HG03342 (cell line): ENCODE measurements at regions not wholly inside any gene's neighbourhood (a gene's known extent, or its start where the extent isn't known, plus 50 kb on each side); places are given as distances from the start of the nearest gene placed in this dataset.
"Not testable (repeated sequence)": the region's sequence is repeated elsewhere in the genome, so short reads cannot be mapped to it uniquely, and the experiment has no call there.

Source experiments
- ATAC-seq: cut with Tn5 transposase; IDR thresholded peaks from one replicate; pipeline ENCODE4 v1.9.1; 2021; ENCODE audit warnings: mild to moderate bottlenecking, moderate library complexity; ENCODE audit not compliant: unreplicated experiment

DNA sequence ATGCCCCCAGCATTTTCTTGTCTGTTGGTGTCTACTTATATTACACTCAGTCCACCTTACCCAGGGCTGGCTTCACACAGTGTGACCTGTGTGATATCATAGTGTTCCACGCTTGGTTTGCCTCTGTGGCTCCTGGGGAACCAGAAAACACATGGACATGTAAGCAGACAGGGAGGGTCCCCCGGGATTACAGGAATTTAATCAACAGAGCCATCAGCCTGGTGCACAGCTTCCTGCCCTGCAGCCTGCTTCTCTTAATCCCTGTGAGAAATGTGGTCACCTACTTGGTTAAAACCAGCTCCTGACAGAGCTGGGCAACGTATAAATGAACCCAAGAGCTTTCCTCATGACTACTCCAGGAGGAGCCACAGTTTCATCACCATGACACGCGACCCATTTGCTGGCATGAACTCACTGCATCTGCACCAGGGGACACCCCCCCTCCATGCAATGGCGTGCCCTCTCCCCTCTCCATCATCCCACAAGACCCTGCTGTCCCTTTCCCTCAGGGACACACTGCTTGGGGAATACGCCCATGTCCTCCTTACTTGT is 152.1 kb downstream of the UQCRFS1 start:
- ATAC-seq, result no peak

GRCh38 chr19:29056535-29056934 is 156.4 kb downstream of the UQCRFS1 start:
- ATAC-seq, result no peak

DNA sequence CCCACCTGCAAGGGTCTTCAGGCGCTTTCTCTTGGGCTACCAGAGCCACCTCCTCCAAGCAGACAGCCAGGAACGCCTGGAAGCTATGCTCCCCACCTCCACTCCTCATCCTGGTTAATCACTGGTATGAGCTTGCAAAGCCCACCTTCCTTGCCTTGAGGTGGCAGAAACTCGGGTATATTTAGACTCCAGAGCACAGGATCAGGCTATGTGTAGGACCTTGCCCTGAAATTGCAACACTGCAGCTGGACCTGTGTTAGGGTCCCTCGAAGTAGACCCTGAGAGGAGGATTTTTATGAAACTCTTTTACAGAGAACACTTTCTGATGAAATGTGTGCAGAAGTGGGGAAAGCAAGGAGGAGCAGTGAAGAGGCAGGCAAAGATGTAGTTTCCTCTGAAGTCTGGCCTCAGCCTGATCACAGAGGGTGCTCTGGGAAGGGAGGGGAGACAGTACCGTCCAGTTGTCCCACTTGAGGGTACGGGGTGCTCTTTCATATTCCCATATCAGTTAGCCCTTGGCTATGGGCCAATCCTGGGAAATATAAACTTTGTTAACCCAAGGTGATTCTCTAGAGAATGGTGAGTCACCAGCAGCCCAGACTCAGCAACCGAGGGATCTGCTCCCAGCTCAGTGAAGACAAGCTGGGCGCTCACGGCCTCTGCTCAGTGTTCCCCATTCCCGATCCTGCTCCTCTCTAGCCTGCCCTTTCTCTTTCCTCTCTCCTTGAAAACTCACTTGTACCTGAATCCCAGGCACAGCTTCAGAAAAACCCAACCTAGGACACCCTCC is 157.9 kb downstream of the UQCRFS1 start:
- no peak for ATAC-seq

GRCh38 chr19:29048873-29049272 is 164.1 kb downstream of the UQCRFS1 start:
- no peak for ATAC-seq

- ATAC-seq, result no peak
These were observed 167.2 kb downstream of the UQCRFS1 start for GRCh38 chr19:29045679-29046254.

DNA sequence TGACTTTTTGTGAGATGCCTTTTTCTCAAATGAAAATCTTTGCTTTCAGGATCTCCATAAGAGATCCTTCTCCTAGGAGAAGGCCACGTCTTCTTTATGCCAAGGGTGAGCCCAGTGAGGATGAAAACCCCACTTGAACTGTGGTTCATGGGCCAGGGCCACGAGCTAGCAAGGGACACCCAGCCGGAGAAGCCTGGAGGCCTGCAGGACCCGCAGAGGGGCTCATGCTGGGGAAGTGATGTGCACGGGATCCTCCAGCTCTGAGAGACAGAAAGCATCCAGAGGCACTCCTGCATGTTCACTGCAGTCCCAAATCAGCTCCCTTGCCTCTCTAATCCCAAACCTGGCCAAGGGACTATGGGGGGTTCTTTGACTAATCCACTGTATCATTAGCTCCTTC is 168.9 kb downstream of the UQCRFS1 start:
- ATAC-seq, result no peak

- no peak for ATAC-seq
These were observed 170.5 kb downstream of the UQCRFS1 start for GRCh38 chr19:29042450-29042849.

DNA sequence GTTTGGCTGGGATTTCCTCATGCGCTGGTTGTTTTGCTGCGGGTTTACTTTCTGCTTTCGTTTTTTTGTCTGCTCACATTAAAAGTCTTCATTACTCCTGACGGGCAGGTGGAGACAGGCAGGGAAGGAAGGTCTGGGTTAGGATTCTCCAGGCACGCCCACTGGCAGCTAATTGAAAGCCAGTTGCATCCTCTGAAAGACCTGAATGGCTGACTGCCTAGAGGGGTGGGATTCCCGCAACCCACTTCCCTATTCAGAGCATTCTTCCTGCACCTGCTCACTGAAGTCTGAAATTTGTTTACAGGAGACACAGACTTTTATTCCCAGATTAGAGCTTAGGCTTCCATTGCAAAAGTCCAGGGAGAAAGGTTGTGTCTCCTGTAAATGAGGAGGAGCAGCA is 172.0 kb downstream of the UQCRFS1 start:
- no peak for ATAC-seq

DNA sequence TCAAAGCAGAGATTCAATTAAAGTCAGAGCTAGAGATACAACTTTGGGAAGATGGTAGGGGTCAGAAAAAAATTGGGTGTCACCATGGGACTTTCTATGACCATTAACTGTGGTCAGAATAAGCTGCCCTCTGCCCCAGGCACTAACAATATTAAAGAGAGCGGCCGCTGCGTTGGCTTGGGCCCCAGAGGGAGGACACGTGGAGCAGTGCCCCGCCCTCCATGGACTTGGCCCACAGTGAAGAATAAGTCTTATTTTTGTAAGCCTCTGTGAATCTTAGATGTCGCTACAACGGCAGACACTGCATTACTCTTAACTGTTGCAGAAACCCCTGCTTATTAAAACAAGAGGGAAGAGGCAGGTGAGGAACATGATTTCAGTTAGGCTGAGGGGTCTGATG is 172.7 kb downstream of the UQCRFS1 start:
- no peak for ATAC-seq

DNA sequence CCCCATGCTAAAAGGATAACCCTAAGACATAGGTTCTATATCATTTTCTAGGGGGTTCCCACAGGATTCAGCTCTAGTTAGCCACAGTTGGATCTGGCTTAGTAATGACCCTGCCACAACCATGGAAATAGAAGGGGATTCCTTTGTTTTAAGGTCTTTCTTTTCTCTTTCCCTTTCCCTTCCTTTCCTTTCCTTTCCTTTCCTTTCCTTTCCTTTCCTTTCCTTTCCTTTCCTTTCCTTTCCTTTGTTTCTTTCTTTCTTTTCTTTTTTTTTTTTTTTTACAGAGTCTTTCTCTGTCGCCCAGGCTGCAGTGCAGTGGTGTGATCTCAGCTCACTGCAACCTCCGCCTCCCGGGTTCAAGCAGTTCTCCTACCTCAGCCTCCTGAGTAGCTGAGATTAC is 173.9 kb downstream of the UQCRFS1 start:
- not testable (repeated sequence) for ATAC-seq

DNA sequence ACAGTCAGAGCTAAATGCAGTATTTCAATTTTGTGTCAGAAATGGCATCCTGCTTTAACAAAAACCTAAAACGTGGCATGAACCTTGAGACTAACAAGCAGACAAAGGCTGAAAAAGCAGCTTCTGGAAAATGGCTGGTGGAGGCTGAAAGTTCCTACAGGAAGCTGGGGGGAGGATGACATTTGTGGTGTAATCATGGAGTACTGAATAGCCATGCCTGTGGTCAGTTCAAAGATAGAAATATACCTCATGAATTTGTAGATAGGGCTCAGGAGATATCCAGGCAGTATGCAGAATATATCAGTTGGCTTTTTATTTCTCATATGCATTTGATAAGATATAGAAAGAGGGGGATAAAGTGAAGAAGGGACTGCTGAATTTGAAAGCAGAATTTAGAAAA is 181.7 kb downstream of the UQCRFS1 start:
- ATAC-seq, result no peak

DNA sequence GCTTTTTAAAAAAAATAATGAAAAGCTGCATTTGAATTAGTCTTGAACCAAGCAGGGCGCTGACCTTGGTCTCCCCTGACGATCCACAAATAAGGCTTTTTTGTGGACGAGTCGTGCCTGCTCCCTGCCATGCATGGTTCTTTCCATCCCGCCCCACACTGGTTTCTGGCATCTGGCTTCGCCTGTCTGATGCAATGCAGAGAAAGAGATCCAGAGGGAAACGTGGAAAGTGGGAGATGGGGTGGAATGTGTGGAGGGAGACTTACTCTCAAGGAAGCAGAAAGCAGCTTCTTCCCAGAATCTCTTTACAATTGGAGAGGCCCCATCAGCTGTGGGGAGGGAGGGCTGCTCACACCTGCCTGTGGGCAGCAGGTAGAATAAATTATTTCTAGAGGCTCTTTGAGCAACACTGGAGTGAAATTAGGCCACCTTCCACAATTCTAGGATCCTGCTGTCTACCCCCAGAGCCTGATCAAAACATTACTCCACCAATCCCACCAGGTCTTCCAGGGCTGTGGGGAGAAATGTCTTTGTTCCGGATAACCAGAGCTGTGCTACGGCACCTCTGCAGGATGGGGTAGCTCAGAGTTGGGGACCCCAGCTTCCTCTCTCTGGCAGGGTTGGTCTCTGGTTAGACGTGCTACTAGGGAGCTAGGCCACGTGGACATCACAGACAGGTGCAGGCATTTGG is 183.5 kb downstream of the UQCRFS1 start:
- no peak for ATAC-seq

GRCh38 chr19:29022599-29022998 is 190.4 kb downstream of the UQCRFS1 start:
- no peak for ATAC-seq

DNA sequence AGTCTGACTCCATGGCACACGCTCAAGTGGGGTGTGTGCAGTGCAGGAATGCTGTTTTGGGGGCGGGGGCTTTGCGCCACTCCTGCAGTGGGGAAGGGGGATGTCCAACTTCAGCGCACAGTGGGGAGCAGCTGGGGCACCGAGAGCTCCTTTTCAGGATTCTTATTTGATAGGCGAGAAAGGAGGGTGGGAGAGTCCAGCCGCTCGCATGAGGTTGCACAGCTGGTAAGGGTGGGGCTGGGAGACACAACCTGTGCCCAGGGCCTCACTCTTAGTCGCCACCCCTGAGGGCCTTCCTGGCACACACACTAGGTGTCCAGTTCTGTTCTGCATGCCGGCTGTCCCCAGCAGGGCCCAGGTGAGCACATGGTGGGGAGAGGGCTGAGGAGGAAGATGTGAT is 190.8 kb downstream of the UQCRFS1 start:
- no peak for ATAC-seq

DNA sequence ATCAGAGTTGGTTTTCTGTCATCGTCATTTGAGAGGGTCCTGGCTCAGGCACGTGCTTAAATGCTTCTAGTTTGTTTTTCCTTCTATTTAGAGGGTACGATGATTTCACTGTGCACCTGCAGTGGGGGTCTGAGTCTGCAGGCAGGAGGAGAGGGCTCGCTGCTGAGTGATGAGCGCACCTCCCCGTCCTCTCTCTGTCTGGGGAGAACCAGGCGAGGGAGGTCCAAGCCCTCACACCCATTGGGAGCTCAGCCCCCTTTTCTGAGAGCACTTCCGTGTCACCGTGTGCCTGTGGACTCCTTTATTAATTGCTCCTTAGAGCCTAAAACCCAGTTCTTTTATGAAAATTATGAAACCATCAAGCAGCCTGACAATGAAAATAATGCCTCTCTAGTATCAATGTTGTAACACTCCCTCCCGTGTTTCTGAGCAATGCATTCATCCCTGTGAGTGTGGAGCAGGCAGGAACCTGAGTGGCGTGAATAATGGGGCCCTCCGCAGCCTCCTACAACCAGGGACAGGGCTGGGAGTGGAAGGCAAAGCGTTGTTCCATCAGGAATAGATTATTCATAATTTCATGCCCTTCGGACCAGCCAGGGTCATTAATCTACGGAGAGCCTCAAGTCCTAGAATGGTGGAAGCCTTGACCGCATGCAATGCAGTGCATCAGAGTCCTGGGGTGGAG is 191.6 kb downstream of the UQCRFS1 start:
- ATAC-seq, result no peak

GRCh38 chr19:29019403-29019802 is 193.5 kb downstream of the UQCRFS1 start:
- ATAC-seq, result no peak

GRCh38 chr19:29018542-29018941 is 194.4 kb downstream of the UQCRFS1 start:
- no peak for ATAC-seq

GRCh38 chr19:29017788-29018187 is 195.2 kb downstream of the UQCRFS1 start:
- no peak for ATAC-seq

DNA sequence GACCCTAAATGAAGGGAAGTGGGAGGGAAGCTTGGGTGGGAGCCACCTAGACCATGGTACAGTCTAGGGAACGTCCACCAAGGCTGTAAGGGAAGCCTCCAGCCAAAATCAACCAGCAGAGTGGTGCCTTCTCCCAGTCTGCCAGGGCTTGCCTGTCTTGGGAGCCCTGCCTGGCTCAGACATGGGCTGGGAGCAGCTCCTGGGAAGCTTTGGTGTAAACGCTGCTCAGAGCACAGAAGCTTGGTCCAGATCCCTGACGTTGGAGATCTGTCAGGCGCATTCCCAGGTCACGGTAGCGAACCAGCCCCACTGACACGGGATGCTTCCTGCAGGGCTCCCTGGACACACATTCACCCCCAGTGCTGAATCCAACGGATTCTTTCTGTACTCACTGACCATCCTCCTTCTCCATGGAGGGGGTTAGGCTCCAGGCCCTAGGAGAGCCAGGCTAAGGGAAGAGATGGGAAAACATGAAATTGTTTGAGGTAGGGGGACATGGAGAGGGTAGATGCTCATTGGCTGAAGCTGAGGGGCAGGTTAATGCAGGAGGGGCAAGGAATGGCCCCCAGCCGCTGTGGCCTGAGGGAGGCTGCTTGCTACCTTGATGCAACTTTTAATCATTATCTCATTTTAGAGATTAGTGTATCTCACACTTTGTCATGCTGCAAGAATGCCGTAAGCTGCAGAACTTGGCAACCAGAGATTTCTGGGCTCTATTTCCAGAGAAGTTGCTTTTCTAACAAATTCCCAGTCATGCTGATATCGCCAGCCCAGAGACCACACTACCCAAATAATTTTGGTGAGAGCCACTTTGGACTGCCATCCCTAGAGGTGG is 195.8 kb downstream of the UQCRFS1 start:
- no peak for ATAC-seq

GRCh38 chr19:29016353-29016752 is 196.6 kb downstream of the UQCRFS1 start:
- no peak for ATAC-seq
